Astrocyte (in vitro differentiated cells and primary cell): ENCODE measurements at regions not wholly inside any gene's neighbourhood (a gene's known extent, or its start where the extent isn't known, plus 50 kb on each side); places are given as distances from the start of the nearest gene placed in this dataset.

ENCODE experiments used
- DNase-seq: peaks from one replicate; pipeline ENCODE4 v3.0.0-alpha.2; 2010; ENCODE audit warnings: low read depth
- FAIRE-seq: peaks from 2 replicates; lab custom pipeline; 2011; peaks lifted over from hg19 to GRCh38; lab: Jason Lieb, UNC
- H2AFZ ChIP-seq: 2 replicates; pipeline ENCODE4 v1.6.0; 2012; ENCODE audit warnings: low read depth, low read length, inconsistent platforms
- H3K27ac ChIP-seq: 2 replicates; pipeline ENCODE4 v1.5.1; 2011; ENCODE audit warnings: low read depth, low read length, inconsistent platforms
- H3K27me3 ChIP-seq: 2 replicates; pipeline ENCODE4 v1.6.0; 2011; ENCODE audit warnings: low read length, inconsistent platforms; ENCODE audit not compliant: insufficient read depth
- H3K36me3 ChIP-seq: 2 replicates; pipeline ENCODE4 v1.5.1; 2011; ENCODE audit warnings: low read length, inconsistent platforms; ENCODE audit not compliant: insufficient read depth
- H3K4me1 ChIP-seq: 2 replicates; pipeline ENCODE4 v1.5.1; 2011; ENCODE audit warnings: low read length, inconsistent platforms; ENCODE audit not compliant: insufficient read depth
- H3K4me2 ChIP-seq: 2 replicates; pipeline ENCODE4 v1.6.0; 2012; ENCODE audit warnings: low read length, inconsistent platforms
- H3K4me3 ChIP-seq: 2 replicates; pipeline ENCODE4 v1.5.1; 2011; ENCODE audit warnings: low read depth, mild to moderate bottlenecking, low read length, inconsistent platforms; ENCODE audit not compliant: insufficient read depth
- H3K79me2 ChIP-seq: 2 replicates; pipeline ENCODE4 v1.6.0; 2012; ENCODE audit warnings: mild to moderate bottlenecking, low read length, inconsistent platforms; ENCODE audit not compliant: insufficient read depth
- H3K9ac ChIP-seq: 2 replicates; pipeline ENCODE4 v1.6.0; 2012; ENCODE audit warnings: mild to moderate bottlenecking, low read length, inconsistent platforms
- H3K9me3 ChIP-seq: 2 replicates; pipeline ENCODE4 v1.5.1; 2012; ENCODE audit warnings: low read depth, mild to moderate bottlenecking, low read length, inconsistent platforms; ENCODE audit not compliant: insufficient read depth
- H4K20me1 ChIP-seq: 2 replicates; pipeline ENCODE4 v1.6.0; 2012; ENCODE audit warnings: low read length, inconsistent platforms; ENCODE audit not compliant: insufficient read depth
- H3K27ac Mint-ChIP-seq: one replicate; pipeline ENCODE4 v1.8.0; 2021; ENCODE audit warnings: mild to moderate bottlenecking, mixed read lengths; ENCODE audit not compliant: unreplicated experiment
- H3K27me3 Mint-ChIP-seq: one replicate; pipeline ENCODE4 v1.8.0; 2021; ENCODE audit warnings: low read depth, mixed read lengths; ENCODE audit not compliant: unreplicated experiment
- H3K36me3 Mint-ChIP-seq: one replicate; pipeline ENCODE4 v1.8.0; 2021; ENCODE audit warnings: low read depth, mixed read lengths; ENCODE audit not compliant: unreplicated experiment
- H3K4me1 Mint-ChIP-seq: one replicate; pipeline ENCODE4 v1.8.0; 2021; ENCODE audit warnings: low read depth, mixed read lengths; ENCODE audit not compliant: unreplicated experiment
- H3K4me3 Mint-ChIP-seq: one replicate; pipeline ENCODE4 v1.8.0; 2021; ENCODE audit warnings: mild to moderate bottlenecking, moderate library complexity, mixed read lengths; ENCODE audit not compliant: unreplicated experiment
- H3K9me3 Mint-ChIP-seq: one replicate; pipeline ENCODE4 v1.8.0; 2021; ENCODE audit warnings: mild to moderate bottlenecking, mixed read lengths; ENCODE audit not compliant: unreplicated experiment
- EZH2 ChIP-seq: IDR thresholded peaks from 2 replicates; pipeline ENCODE4 v1.6.1; 2012; ENCODE audit warnings: mild to moderate bottlenecking, low read length, inconsistent platforms; ENCODE audit not compliant: insufficient read depth
- TF ChIP-seq, protein P1 (sequence below): IDR thresholded peaks from 2 replicates; pipeline ENCODE4 v1.5.1; 2011; ENCODE audit warnings: low read depth, mild to moderate bottlenecking, inconsistent platforms, low read length, moderate library complexity; ENCODE audit not compliant: insufficient read depth

- H3K27ac ChIP-seq = no peak overlapping the region
- DNase-seq = no peak
- H3K4me3 ChIP-seq = no peak overlapping the region
- no peaks in the 10 kb centered on the region for H3K4me1 ChIP-seq
- H3K4me1 Mint-ChIP-seq = no peaks in the 10 kb centered on the region
- no peaks in the 10 kb centered on the region for H4K20me1 ChIP-seq
- no peaks in the 10 kb centered on the region for H3K27me3 Mint-ChIP-seq
- TF ChIP-seq, protein P1, sequence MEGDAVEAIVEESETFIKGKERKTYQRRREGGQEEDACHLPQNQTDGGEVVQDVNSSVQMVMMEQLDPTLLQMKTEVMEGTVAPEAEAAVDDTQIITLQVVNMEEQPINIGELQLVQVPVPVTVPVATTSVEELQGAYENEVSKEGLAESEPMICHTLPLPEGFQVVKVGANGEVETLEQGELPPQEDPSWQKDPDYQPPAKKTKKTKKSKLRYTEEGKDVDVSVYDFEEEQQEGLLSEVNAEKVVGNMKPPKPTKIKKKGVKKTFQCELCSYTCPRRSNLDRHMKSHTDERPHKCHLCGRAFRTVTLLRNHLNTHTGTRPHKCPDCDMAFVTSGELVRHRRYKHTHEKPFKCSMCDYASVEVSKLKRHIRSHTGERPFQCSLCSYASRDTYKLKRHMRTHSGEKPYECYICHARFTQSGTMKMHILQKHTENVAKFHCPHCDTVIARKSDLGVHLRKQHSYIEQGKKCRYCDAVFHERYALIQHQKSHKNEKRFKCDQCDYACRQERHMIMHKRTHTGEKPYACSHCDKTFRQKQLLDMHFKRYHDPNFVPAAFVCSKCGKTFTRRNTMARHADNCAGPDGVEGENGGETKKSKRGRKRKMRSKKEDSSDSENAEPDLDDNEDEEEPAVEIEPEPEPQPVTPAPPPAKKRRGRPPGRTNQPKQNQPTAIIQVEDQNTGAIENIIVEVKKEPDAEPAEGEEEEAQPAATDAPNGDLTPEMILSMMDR = no peak
- TF ChIP-seq EZH2 = no peak
- no peaks in the 10 kb centered on the region for H3K36me3 Mint-ChIP-seq
- no peak overlapping the region for H3K4me2 ChIP-seq
- H2AFZ ChIP-seq = no peak overlapping the region
- H3K9me3 Mint-ChIP-seq = no peaks in the 10 kb centered on the region
- H3K36me3 ChIP-seq = no peaks in the 10 kb centered on the region
- H3K27ac Mint-ChIP-seq = no peak overlapping the region
- H3K27me3 ChIP-seq = no peaks in the 10 kb centered on the region
- no peak for FAIRE-seq
- no peak overlapping the region for H3K4me3 Mint-ChIP-seq
- H3K9me3 ChIP-seq = no peaks in the 10 kb centered on the region
- no peak overlapping the region for H3K9ac ChIP-seq
- no peaks in the 10 kb centered on the region for H3K79me2 ChIP-seq
Measured at GRCh38 chr14:82549306-82549990, 1015.8 kb upstream of the SEL1L start.

DNA sequence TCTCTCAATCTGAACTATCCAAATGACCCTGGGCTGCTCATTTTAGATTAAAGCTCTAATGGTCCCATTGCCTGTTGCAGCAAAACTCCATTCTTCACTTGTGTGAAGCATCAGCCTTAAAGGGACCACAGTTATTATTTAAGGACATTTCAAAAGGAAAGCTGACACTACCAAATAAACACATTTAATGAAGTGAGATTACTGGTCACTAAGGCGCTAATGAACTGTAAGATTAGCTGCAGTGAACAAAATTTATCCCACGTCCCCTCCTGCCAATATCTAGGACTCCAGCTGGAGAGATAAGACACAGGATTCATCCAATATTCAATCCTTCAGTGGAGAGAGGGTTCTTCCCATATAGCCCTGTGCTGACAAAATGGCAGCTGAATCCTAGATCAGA, 1029.2 kb upstream of the SEL1L start:
- H3K36me3 Mint-ChIP-seq = no peaks in the 10 kb centered on the region
- H3K4me1 ChIP-seq = no peaks in the 10 kb centered on the region
- no peak for DNase-seq
- H3K79me2 ChIP-seq = no peaks in the 10 kb centered on the region
- no peak for TF ChIP-seq EZH2
- TF ChIP-seq, protein P1 = no peak
- FAIRE-seq = no peak
- no peaks in the 10 kb centered on the region for H3K4me1 Mint-ChIP-seq
- H3K27me3 Mint-ChIP-seq = no peaks in the 10 kb centered on the region
- H3K4me2 ChIP-seq = no peak overlapping the region
- H3K27ac ChIP-seq = no peak overlapping the region
- peaks cover 4% of the 10 kb centered on the region for H3K9me3 Mint-ChIP-seq
- H3K27me3 ChIP-seq = no peaks in the 10 kb centered on the region
- H3K4me3 Mint-ChIP-seq = no peak overlapping the region
- no peak overlapping the region for H3K27ac Mint-ChIP-seq
- no peaks in the 10 kb centered on the region for H4K20me1 ChIP-seq
- no peaks in the 10 kb centered on the region for H3K9me3 ChIP-seq
- H2AFZ ChIP-seq = no peak overlapping the region
- no peaks in the 10 kb centered on the region for H3K36me3 ChIP-seq
- no peak overlapping the region for H3K4me3 ChIP-seq
- H3K9ac ChIP-seq = no peak overlapping the region

GRCh38 chr14:82565825-82566224, 1032.2 kb upstream of the SEL1L start:
- FAIRE-seq = no peak
- Histone ChIP-seq H3K79me2 (no peaks in the 10 kb centered on the region), H3K4me3 (no peak overlapping the region), H3K36me3 (no peaks in the 10 kb centered on the region), H3K27ac (no peak overlapping the region), H3K4me1 (no peaks in the 10 kb centered on the region), H3K4me2 (no peak overlapping the region), H4K20me1 (no peaks in the 10 kb centered on the region), H3K27me3 (no peaks in the 10 kb centered on the region), H3K9me3 (peaks cover 2% of the 10 kb centered on the region), H3K9ac (no peak overlapping the region), H2AFZ (no peak overlapping the region)
- no peaks in the 10 kb centered on the region for H3K4me1 Mint-ChIP-seq
- DNase-seq = no peak
- H3K36me3 Mint-ChIP-seq = no peaks in the 10 kb centered on the region
- TF ChIP-seq, protein P1 = no peak
- TF ChIP-seq EZH2 = no peak
- no peak overlapping the region for H3K27ac Mint-ChIP-seq
- no peaks in the 10 kb centered on the region for H3K27me3 Mint-ChIP-seq
- no peak overlapping the region for H3K4me3 Mint-ChIP-seq
- peaks cover 4% of the 10 kb centered on the region for H3K9me3 Mint-ChIP-seq
